Colonic mucosa (tissue), 4 donors: ENCODE measurements at regions not wholly inside any gene's neighbourhood (a gene's known extent, or its start where the extent isn't known, plus 50 kb on each side); places are given as distances from the start of the nearest gene placed in this dataset.
"Not testable (repeated sequence)": the region's sequence is repeated elsewhere in the genome, so short reads cannot be mapped to it uniquely, and the experiment has no call there.

Source experiments
- DNase-seq: peaks from one replicate; pipeline ENCODE4 v3.0.0-alpha.2; 2020
- H3K27ac ChIP-seq: fragments of 200-600 bp; one replicate; pipeline ENCODE4 v1.8.0; 2021
- H3K27me3 ChIP-seq: fragments of 200-600 bp; one replicate; pipeline ENCODE4 v1.8.0; 2021
- H3K36me3 ChIP-seq: fragments of 200-600 bp; one replicate; pipeline ENCODE4 v1.8.0; 2021
- H3K4me1 ChIP-seq: fragments of 200-600 bp; one replicate; pipeline ENCODE4 v1.8.0; 2021; ENCODE audit warnings: mild to moderate bottlenecking
- H3K4me3 ChIP-seq: fragments of 200-600 bp; one replicate; pipeline ENCODE4 v1.8.0; 2021
- H3K9ac ChIP-seq, 2 donors: one replicate each; pipeline ENCODE4 v1.7.0; 2013; ENCODE audit warnings: control low read depth in 2 of 2, low read depth in 2 of 2, low read length in 2 of 2
- H3K9me3 ChIP-seq: fragments of 200-600 bp; one replicate; pipeline ENCODE4 v1.8.0; 2021
- intact Hi-C: fragments of 100-400 bp; cut with DNase I; formaldehyde crosslinking; loops from one replicate; pipeline ENCODE4 v1.14.1; 2022
- TF ChIP-seq, protein P1 (sequence below): fragments of 200-600 bp; IDR thresholded peaks from one replicate; pipeline ENCODE4 v1.8.0; 2022; ENCODE audit warnings: antibody characterized with exemption, mild to moderate bottlenecking
- donor health status: healthy.
- donor health status: DM: no; HTN: no; CAD: no.
- donor health status: DM: no; HTN: no; CAD: no.

DNA sequence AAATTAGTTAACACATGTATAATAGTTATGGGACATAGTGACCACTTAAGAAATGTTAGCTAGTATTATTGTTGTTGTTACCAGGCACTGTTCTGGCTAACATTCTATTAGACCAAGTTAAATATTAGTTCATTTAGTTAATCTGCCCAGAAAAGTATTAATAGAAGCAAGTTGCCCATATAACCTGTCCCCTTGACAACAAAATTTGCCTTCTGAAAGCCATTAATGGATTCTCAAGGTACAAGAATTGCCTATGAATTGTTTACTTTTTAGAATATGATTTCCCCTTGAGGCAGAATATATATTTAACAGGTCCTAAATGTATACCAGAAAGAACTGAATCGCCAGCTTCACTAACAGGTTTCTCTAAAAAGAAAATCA lies 167.3 kb upstream of the TMCC3 start:
- Histone ChIP-seq H3K9ac (no peak overlapping the region), H3K27ac (no peak overlapping the region), H3K4me1 (no peaks in the 10 kb centered on the region), H3K27me3 (no peaks in the 10 kb centered on the region), H3K4me3 (no peak overlapping the region), H3K36me3 (no peaks in the 10 kb centered on the region), H3K9me3 (no peaks in the 10 kb centered on the region)
- DNase-seq, result no peak
- TF ChIP-seq, protein P1, sequence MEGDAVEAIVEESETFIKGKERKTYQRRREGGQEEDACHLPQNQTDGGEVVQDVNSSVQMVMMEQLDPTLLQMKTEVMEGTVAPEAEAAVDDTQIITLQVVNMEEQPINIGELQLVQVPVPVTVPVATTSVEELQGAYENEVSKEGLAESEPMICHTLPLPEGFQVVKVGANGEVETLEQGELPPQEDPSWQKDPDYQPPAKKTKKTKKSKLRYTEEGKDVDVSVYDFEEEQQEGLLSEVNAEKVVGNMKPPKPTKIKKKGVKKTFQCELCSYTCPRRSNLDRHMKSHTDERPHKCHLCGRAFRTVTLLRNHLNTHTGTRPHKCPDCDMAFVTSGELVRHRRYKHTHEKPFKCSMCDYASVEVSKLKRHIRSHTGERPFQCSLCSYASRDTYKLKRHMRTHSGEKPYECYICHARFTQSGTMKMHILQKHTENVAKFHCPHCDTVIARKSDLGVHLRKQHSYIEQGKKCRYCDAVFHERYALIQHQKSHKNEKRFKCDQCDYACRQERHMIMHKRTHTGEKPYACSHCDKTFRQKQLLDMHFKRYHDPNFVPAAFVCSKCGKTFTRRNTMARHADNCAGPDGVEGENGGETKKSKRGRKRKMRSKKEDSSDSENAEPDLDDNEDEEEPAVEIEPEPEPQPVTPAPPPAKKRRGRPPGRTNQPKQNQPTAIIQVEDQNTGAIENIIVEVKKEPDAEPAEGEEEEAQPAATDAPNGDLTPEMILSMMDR, result no peak
- intact Hi-C loops, result no loop called here

DNA sequence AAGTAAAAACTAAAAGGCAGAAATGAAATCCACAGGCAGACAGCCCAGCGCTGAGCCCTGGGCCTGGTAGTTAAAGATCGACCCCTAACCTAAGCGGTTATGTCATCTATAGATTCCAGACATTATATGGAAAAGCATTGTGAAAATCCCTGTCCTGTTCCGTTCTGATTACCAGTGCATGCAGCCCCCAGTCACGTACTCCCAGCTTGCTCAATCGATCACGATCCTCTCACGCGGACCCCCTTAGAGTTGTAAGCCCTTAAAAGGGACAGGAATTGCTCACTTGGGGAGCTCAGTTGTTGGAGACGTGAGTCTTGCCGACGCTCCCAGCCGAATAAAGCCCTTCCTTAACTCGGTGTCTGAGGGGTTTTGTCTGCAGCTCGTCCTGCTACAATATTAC lies 166.8 kb upstream of the TMCC3 start:
- H3K36me3 ChIP-seq, H3K4me1 ChIP-seq, intact Hi-C loops, DNase-seq, H3K27ac ChIP-seq, H3K4me3 ChIP-seq, H3K9me3 ChIP-seq, H3K9ac ChIP-seq, H3K27me3 ChIP-seq: not testable (repeated sequence)

DNA sequence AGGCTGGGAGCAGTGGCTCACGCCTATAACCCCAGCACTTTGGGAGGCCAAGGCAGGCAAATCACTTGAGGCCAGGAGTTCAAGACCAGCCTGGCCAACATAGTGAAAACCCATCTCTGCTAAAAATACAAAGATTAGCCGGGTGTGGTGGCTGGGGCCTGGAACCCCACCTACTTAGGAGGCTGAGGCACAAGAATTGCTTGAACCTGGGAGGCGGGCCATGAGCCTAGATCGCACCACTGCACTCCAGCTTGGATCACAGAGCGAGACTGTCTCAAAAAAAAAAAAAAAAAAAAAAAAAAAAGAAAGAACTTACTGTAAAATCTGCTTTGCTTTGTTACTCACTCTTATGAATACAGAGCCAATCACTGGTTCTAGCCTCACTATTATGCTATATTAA lies 166.4 kb upstream of the TMCC3 start:
- H3K27me3 ChIP-seq, intact Hi-C loops, H3K9me3 ChIP-seq, H3K27ac ChIP-seq, H3K4me1 ChIP-seq, DNase-seq, H3K36me3 ChIP-seq, H3K9ac ChIP-seq, H3K4me3 ChIP-seq: not testable (repeated sequence)

DNA sequence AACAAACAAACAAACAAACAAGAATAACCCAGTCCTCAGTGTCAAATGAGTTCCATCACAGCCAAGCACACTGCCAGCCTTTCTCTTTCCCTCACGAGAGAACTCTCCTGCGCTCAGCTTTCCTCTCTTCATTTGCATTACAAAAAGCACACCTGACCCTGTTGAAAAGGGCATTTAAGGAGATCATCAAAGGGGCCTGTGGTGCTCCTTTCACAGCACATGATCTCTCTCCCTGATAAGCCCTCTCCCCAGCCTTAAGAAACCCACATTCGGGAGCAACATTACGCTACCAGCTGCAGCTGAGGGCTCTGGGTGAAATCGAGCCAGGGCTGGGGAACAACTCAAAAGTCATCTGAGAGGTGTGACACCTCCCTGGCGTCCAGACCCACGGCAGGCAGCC lies 165.6 kb upstream of the TMCC3 start:
- Histone ChIP-seq H3K4me1 (no peaks in the 10 kb centered on the region), H3K9me3 (no peaks in the 10 kb centered on the region), H3K9ac (no peak overlapping the region), H3K36me3 (no peaks in the 10 kb centered on the region), H3K4me3 (no peak overlapping the region), H3K27ac (no peak overlapping the region), H3K27me3 (no peaks in the 10 kb centered on the region)
- no peak for DNase-seq
- intact Hi-C loops, result no loop called here
- TF ChIP-seq, protein P1, result no peak

DNA sequence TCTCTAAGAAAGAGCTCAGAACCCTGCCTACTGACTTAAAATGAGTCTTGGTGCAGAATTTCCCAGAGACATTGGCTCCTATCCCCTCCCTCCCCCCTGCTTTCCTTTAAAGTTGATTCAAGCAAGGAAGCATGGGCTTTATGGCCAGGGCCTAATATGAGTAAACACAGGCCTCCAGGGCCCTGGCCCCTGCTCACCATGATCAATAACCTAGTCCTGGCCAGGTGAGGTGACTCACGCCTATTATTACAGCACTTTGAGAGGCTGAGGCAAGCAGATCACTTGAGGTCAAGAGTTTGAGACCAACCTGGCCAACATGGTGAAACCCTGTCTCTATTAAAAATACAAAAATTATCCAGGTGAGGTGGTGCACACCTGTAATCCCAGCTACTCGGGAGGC lies 165.1 kb upstream of the TMCC3 start:
- H3K9ac ChIP-seq, result no peak overlapping the region
- H3K27ac ChIP-seq, result no peak overlapping the region
- TF ChIP-seq, protein P1, result no peak
- H3K4me1 ChIP-seq, result no peaks in the 10 kb centered on the region
- no peaks in the 10 kb centered on the region for H3K9me3 ChIP-seq
- H3K36me3 ChIP-seq, result no peaks in the 10 kb centered on the region
- intact Hi-C loops, result no loop called here
- DNase-seq, result no peak
- no peak overlapping the region for H3K4me3 ChIP-seq
- no peaks in the 10 kb centered on the region for H3K27me3 ChIP-seq

DNA sequence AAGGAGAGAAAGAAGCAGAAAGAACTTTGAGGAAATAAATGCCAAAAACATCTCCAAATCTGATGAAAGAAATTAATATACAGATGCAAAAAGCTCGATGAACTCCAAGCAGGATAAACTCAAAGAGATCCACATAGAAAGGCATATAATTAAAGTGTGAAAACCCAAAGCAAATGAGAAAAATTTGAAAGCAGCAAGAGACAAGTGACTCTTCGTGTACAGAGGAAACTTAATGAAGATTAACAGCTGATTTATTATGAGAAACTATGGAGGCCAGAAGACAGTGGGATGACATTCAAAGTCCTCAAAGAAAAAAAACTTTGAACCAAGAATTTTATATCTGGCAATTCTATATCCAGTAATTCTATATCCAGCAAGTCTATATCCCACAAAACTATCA lies 163.0 kb upstream of the TMCC3 start:
- no peaks in the 10 kb centered on the region for H3K9me3 ChIP-seq
- no peak overlapping the region for H3K4me3 ChIP-seq
- H3K4me1 ChIP-seq, result no peaks in the 10 kb centered on the region
- no peaks in the 10 kb centered on the region for H3K27me3 ChIP-seq
- H3K36me3 ChIP-seq, result no peaks in the 10 kb centered on the region
- no peak overlapping the region for H3K27ac ChIP-seq
- intact Hi-C loops, result no loop called here
- DNase-seq, result no peak
- TF ChIP-seq, protein P1, result no peak
- H3K9ac ChIP-seq, result no peak overlapping the region

DNA sequence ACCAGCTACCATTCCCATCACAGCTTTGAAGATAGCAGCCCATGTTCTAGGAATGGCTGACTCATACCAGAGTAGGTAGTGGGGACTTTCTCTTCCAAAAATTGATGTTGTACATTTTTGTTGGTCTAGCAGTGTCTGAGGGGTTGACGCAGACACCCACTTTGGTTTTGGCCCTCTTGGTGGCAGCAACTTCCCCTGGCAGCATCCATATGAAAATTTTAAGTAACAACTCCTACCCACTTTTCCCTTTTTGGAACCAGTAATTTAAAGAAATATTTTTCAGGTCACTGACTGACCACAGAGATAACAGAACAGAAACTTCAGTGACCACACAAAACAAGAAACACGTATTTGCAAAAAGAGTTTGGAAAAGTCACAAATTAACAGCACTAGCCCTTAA lies 162.0 kb upstream of the TMCC3 start:
- Histone ChIP-seq H3K27ac (no peak overlapping the region), H3K27me3 (no peaks in the 10 kb centered on the region), H3K36me3 (no peaks in the 10 kb centered on the region), H3K9me3 (no peaks in the 10 kb centered on the region), H3K4me3 (no peak overlapping the region), H3K4me1 (no peaks in the 10 kb centered on the region), H3K9ac (no peak overlapping the region)
- intact Hi-C loops, result no loop called here
- TF ChIP-seq, protein P1, result no peak
- DNase-seq, result no peak
